Muscle of back (tissue), 3 donors: ENCODE measurements at regions not wholly inside any gene's neighbourhood (a gene's known extent, or its start where the extent isn't known, plus 50 kb on each side); places are given as distances from the start of the nearest gene placed in this dataset.
A peak's percentile ranks its signal among the peaks of the same experiment; 100 is the strongest.
"Not testable (repeated sequence)": the region's sequence is repeated elsewhere in the genome, so short reads cannot be mapped to it uniquely, and the experiment has no call there.

Experiments used
- DNase-seq, 3 donors: peaks; one replicate each; pipeline versions ENCODE4 v3.0.0 to v3.0.0-alpha.2; 2013

GRCh38 chrX:116863029-116863428 lies 400.3 kb upstream of the CT83 start:
- DNase-seq, result no peak

GRCh38 chrX:116862340-116862739 lies 399.6 kb upstream of the CT83 start:
- no peak for DNase-seq

- no peak for DNase-seq
Observed at GRCh38 chrX:116841290-116841689, 378.5 kb upstream of the CT83 start.

GRCh38 chrX:116827063-116827462 lies 364.3 kb upstream of the CT83 start:
- DNase-seq, result no peak

- no peak for DNase-seq
Observed at GRCh38 chrX:116824785-116825184, 362.0 kb upstream of the CT83 start.

- DNase-seq, result no peak
Observed at GRCh38 chrX:116823677-116824076, 360.9 kb upstream of the CT83 start.

- no peak for DNase-seq
Observed at GRCh38 chrX:116806288-116806802, 343.6 kb upstream of the CT83 start.

GRCh38 chrX:116801943-116802342 lies 339.2 kb upstream of the CT83 start:
- no peak for DNase-seq

- DNase-seq, result no peak
Observed at GRCh38 chrX:116781926-116782325, 319.1 kb upstream of the CT83 start.

GRCh38 chrX:116757491-116757890 lies 294.7 kb upstream of the CT83 start:
- DNase-seq, result peak; percentile 33 to 56 (median 42)

- DNase-seq, result peak; percentile 33 to 73 (median 51)
Observed at GRCh38 chrX:116756958-116757357, 294.2 kb upstream of the CT83 start.

- DNase-seq, result no peak
Observed at GRCh38 chrX:116749943-116750342, 287.2 kb upstream of the CT83 start.

GRCh38 chrX:116732214-116732613 lies 269.4 kb upstream of the CT83 start:
- DNase-seq, result no peak

GRCh38 chrX:116726806-116727205 lies 264.0 kb upstream of the CT83 start:
- no peak for DNase-seq

GRCh38 chrX:116694046-116694445 lies 231.3 kb upstream of the CT83 start:
- DNase-seq, result no peak

GRCh38 chrX:116679544-116679943 lies 216.8 kb upstream of the CT83 start:
- DNase-seq, result not testable (repeated sequence)

- DNase-seq, result peak in 1 of 3 donors; percentile 30
Observed at GRCh38 chrX:116667346-116668134, 204.8 kb upstream of the CT83 start.

- no peak for DNase-seq
Observed at GRCh38 chrX:116657071-116657470, 194.3 kb upstream of the CT83 start.

GRCh38 chrX:116628464-116628863 lies 165.7 kb upstream of the CT83 start:
- DNase-seq, result no peak

- peak; percentile 14 to 33 (median 14) for DNase-seq
Observed at GRCh38 chrX:116618546-116618945, 155.8 kb upstream of the CT83 start.

GRCh38 chrX:116607776-116608175 lies 145.0 kb upstream of the CT83 start:
- peak in 1 of 3 donors; percentile 40 for DNase-seq

GRCh38 chrX:116605576-116605975 lies 142.8 kb upstream of the CT83 start:
- DNase-seq, result no peak

- DNase-seq, result no peak
Observed at GRCh38 chrX:116596010-116596409, 133.2 kb upstream of the CT83 start.
